Activated T-helper 2 cell treated with anti-CD3 and anti-CD28 coated beads, Interferon-gamma antibody, Interleukin-2, Interleukin-4, amounts not matched to agents 10 μg/mL and 5 μg/mL and 100 μg/mL, durations not matched to agents 14 hours and 24 hours and 36 hours (primary cell): ENCODE measurements at regions not wholly inside any gene's neighbourhood (a gene's known extent, or its start where the extent isn't known, plus 50 kb on each side); places are given as distances from the start of the nearest gene placed in this dataset.

Experiments used
- DNase-seq: peaks from one replicate; pipeline ENCODE4 v3.0.0; 2021; ENCODE audit warnings: low spot score
- H3K27ac Mint-ChIP-seq: one replicate; pipeline ENCODE4 v1.8.0; 2021; ENCODE audit warnings: mixed read lengths
- H3K27me3 Mint-ChIP-seq: one replicate; pipeline ENCODE4 v1.8.0; 2021; ENCODE audit warnings: low read depth, mixed read lengths
- H3K36me3 Mint-ChIP-seq: one replicate; pipeline ENCODE4 v1.8.0; 2021; ENCODE audit warnings: low read depth, mixed read lengths
- H3K4me1 Mint-ChIP-seq: one replicate; pipeline ENCODE4 v1.8.0; 2021; ENCODE audit warnings: low read depth, mixed read lengths
- H3K4me3 Mint-ChIP-seq: one replicate; pipeline ENCODE4 v1.8.0; 2021; ENCODE audit warnings: low read depth, mild to moderate bottlenecking, moderate library complexity, mixed read lengths
- H3K9me3 Mint-ChIP-seq: one replicate; pipeline ENCODE4 v1.8.0; 2021; ENCODE audit warnings: mixed read lengths
- intact Hi-C: fragments of 100-400 bp; cut with micrococcal nuclease; formaldehyde crosslinking; loops from one replicate; pipeline ENCODE4 v1.15.1; 2023

GRCh38 chr9:11755951-11756350, 937.2 kb upstream of the TYRP1 start:
- DNase-seq: no peak
- H3K27ac Mint-ChIP-seq: no peak overlapping the region
- H3K36me3 Mint-ChIP-seq: no peaks in the 10 kb centered on the region
- intact Hi-C loops: no loop called here
- no peaks in the 10 kb centered on the region for H3K27me3 Mint-ChIP-seq
- no peak overlapping the region for H3K4me3 Mint-ChIP-seq
- H3K4me1 Mint-ChIP-seq: no peaks in the 10 kb centered on the region
- H3K9me3 Mint-ChIP-seq: peaks cover 38% of the 10 kb centered on the region

DNA sequence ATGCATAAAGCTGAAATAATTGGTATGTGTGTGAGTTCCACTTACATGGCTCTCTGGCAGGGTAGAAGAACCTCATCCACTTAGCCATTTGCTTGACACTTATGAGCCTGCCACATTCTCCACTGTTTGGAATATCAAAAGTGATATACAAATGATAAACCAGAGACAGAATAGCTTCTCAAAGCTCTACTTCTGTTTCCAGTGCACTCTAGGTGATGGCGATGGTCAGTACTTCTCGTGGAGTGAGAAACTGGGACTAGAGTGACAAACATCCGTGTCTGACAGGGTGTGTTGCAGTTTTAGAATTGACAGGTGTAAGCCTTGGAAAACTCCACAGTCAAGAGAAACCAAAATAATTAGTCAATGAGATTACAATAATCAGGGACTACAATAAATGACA, 935.8 kb upstream of the TYRP1 start:
- peaks cover 31% of the 10 kb centered on the region for H3K9me3 Mint-ChIP-seq
- no peak for DNase-seq
- H3K4me3 Mint-ChIP-seq: no peak overlapping the region
- H3K27ac Mint-ChIP-seq: no peak overlapping the region
- H3K4me1 Mint-ChIP-seq: no peaks in the 10 kb centered on the region
- H3K36me3 Mint-ChIP-seq: no peaks in the 10 kb centered on the region
- intact Hi-C loops: no loop called here
- no peaks in the 10 kb centered on the region for H3K27me3 Mint-ChIP-seq

DNA sequence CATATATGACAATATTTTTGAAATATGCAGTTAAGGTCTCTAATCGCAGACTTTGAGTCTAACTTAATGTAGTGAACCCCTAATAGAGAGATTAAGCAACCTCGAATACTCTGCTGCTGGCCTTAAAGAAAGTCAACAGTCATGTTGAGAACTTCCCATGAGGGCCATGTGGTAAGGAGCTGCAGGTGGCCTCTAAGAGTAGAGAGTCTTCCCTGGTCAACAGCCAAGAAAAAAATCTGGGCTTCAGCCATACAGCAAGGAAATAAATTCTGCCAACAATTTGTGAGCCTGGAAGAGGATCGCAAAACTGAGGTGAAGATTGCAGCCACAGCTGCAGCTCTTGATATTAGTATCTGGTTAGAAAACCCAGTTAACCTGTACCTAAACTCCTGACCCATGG, 935.2 kb upstream of the TYRP1 start:
- no peaks in the 10 kb centered on the region for H3K4me1 Mint-ChIP-seq
- H3K27me3 Mint-ChIP-seq: no peaks in the 10 kb centered on the region
- no peak overlapping the region for H3K27ac Mint-ChIP-seq
- DNase-seq: no peak
- H3K36me3 Mint-ChIP-seq: no peaks in the 10 kb centered on the region
- H3K4me3 Mint-ChIP-seq: no peak overlapping the region
- peaks cover 32% of the 10 kb centered on the region for H3K9me3 Mint-ChIP-seq
- intact Hi-C loops: no loop called here

GRCh38 chr9:11779971-11780370, 913.2 kb upstream of the TYRP1 start:
- H3K4me3 Mint-ChIP-seq: no peak overlapping the region
- H3K4me1 Mint-ChIP-seq: no peaks in the 10 kb centered on the region
- no peaks in the 10 kb centered on the region for H3K27me3 Mint-ChIP-seq
- no peak overlapping the region for H3K27ac Mint-ChIP-seq
- intact Hi-C loops: no loop called here
- no peaks in the 10 kb centered on the region for H3K36me3 Mint-ChIP-seq
- H3K9me3 Mint-ChIP-seq: peaks cover 43% of the 10 kb centered on the region
- no peak for DNase-seq

- Mint-ChIP-seq H3K4me3 (no peak overlapping the region), H3K36me3 (no peaks in the 10 kb centered on the region), H3K27ac (no peak overlapping the region), H3K27me3 (no peaks in the 10 kb centered on the region), H3K9me3 (peaks cover 33% of the 10 kb centered on the region), H3K4me1 (no peaks in the 10 kb centered on the region)
- intact Hi-C loops: no loop called here
- no peak for DNase-seq
Observed at GRCh38 chr9:11792870-11793269, 900.3 kb upstream of the TYRP1 start.

GRCh38 chr9:11794984-11795383, 898.2 kb upstream of the TYRP1 start:
- intact Hi-C loops: no loop called here
- Mint-ChIP-seq H3K27me3 (no peaks in the 10 kb centered on the region), H3K4me3 (no peak overlapping the region), H3K9me3 (peaks cover 37% of the 10 kb centered on the region), H3K27ac (no peak overlapping the region), H3K36me3 (no peaks in the 10 kb centered on the region), H3K4me1 (no peaks in the 10 kb centered on the region)
- DNase-seq: no peak

- Mint-ChIP-seq H3K9me3 (peaks cover 46% of the 10 kb centered on the region), H3K36me3 (no peaks in the 10 kb centered on the region), H3K27ac (no peak overlapping the region), H3K4me3 (no peak overlapping the region), H3K4me1 (no peaks in the 10 kb centered on the region), H3K27me3 (no peaks in the 10 kb centered on the region)
- no peak for DNase-seq
- intact Hi-C loops: no loop called here
Observed at GRCh38 chr9:11805969-11806368, 887.2 kb upstream of the TYRP1 start.

DNA sequence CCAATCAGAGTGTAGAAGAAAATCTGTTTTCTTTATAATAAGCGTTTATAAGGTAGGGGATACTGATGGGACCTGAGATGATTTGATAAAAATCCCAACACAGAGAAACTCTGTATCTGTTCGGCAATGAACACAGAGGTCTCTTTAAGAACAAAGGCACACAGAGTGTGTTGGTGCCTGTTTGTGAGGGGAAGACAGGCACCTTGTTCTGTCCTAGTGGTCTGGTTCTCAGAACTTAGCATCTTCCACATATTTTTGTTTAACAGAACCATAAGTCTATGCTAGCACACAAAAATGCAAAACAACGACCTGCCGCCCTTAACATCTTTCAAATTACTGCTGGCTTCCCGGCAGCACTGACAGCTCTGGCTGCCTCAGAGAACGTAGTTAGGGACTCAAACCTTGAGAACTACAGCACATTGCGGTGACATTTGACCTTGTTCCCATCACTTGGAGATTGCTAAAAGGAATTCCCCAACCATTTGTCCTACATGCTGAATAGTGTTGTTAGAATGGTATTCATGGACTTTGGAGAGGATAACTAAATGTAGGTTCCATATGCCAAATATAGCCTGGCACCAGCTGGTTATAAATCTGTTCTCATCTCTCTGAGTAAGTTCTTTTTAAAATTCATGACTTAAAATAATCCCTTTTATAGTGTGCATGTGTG, 871.7 kb upstream of the TYRP1 start:
- Mint-ChIP-seq H3K4me3 (no peak overlapping the region), H3K4me1 (no peaks in the 10 kb centered on the region), H3K36me3 (no peaks in the 10 kb centered on the region), H3K27ac (no peak overlapping the region), H3K27me3 (no peaks in the 10 kb centered on the region), H3K9me3 (peaks cover 47% of the 10 kb centered on the region)
- DNase-seq: no peak
- intact Hi-C loops: no loop called here

DNA sequence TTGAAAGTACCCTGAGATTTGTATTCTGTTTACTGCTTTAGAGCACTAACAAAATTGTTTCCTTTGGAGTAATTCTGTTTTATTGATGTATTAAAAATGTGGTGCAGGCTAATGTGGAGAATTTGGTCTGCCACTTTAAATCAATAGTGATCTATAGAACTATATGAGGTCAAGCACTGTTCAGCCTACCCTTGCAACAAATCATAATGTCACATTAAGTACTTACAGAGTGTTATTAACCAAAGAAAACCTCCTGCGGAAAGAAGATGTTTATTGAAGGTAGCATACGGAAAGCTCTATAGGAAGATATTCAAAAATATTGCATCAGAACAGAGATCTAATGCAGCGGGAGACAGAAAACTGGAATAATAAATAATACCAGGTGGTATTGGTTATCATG, 865.0 kb upstream of the TYRP1 start:
- Mint-ChIP-seq H3K4me1 (no peaks in the 10 kb centered on the region), H3K4me3 (no peak overlapping the region), H3K27ac (no peak overlapping the region), H3K36me3 (no peaks in the 10 kb centered on the region), H3K27me3 (no peaks in the 10 kb centered on the region), H3K9me3 (peaks cover 55% of the 10 kb centered on the region)
- no peak for DNase-seq
- intact Hi-C loops: no loop called here

DNA sequence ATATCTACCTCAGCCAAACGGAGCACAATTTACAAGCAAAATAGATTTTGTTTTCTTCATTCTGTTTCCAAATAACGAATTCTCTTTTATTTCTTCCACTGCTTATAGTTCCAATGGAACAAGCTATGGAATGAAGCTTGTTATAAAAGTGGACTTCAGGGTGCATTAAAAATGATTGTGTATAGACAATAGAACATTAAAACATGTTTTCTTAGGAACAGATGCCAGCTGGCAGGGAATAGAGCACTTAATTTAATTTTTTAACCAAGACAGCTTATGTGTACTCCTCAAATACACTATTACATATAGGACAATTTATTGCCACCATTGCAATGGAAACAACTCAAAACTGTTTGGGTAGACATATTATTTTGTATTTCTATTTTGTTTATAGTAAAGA, 860.1 kb upstream of the TYRP1 start:
- H3K27me3 Mint-ChIP-seq: no peaks in the 10 kb centered on the region

GRCh38 chr9:11868795-11869194, 824.4 kb upstream of the TYRP1 start:
- Mint-ChIP-seq H3K27ac (no peak overlapping the region), H3K36me3 (no peaks in the 10 kb centered on the region), H3K9me3 (peaks cover 30% of the 10 kb centered on the region), H3K4me3 (no peak overlapping the region), H3K27me3 (no peaks in the 10 kb centered on the region), H3K4me1 (no peaks in the 10 kb centered on the region)
- DNase-seq: no peak
- intact Hi-C loops: no loop called here

More for the DNA sequence above, 860.1 kb upstream of the TYRP1 start:
- H3K4me3 Mint-ChIP-seq: no peak overlapping the region
- H3K9me3 Mint-ChIP-seq: peaks cover 59% of the 10 kb centered on the region
- no peaks in the 10 kb centered on the region for H3K36me3 Mint-ChIP-seq
- no peaks in the 10 kb centered on the region for H3K4me1 Mint-ChIP-seq
- H3K27ac Mint-ChIP-seq: no peak overlapping the region
- intact Hi-C loops: no loop called here
- DNase-seq: no peak

DNA sequence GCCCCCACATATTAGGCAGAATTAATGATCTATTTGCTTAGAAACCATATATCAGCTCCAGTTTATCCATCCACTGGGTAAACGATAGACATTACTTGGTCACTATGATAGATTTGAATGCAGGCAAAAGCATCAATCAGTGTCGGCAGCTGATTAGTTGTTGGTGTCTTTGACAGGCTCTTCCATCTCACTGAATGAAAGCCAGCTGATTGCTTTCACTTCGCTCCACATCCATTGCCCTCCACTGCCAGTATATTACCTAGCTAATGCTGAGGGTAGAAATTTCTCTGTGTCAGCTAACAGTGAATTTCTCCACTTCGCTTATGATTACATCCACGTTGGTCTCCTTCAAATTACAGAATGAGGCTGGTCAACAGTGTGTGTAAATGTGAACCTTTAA, 821.3 kb upstream of the TYRP1 start:
- no peak for DNase-seq
- H3K9me3 Mint-ChIP-seq: peaks cover 38% of the 10 kb centered on the region
- H3K27me3 Mint-ChIP-seq: no peaks in the 10 kb centered on the region
- no peak overlapping the region for H3K4me3 Mint-ChIP-seq
- H3K36me3 Mint-ChIP-seq: no peaks in the 10 kb centered on the region
- no peak overlapping the region for H3K27ac Mint-ChIP-seq
- no peaks in the 10 kb centered on the region for H3K4me1 Mint-ChIP-seq
- intact Hi-C loops: no loop called here

GRCh38 chr9:11872471-11872870, 820.7 kb upstream of the TYRP1 start:
- no peak for DNase-seq
- peaks cover 38% of the 10 kb centered on the region for H3K9me3 Mint-ChIP-seq
- H3K4me1 Mint-ChIP-seq: no peaks in the 10 kb centered on the region
- no peaks in the 10 kb centered on the region for H3K36me3 Mint-ChIP-seq
- H3K27me3 Mint-ChIP-seq: no peaks in the 10 kb centered on the region
- H3K27ac Mint-ChIP-seq: no peak overlapping the region
- no peak overlapping the region for H3K4me3 Mint-ChIP-seq
- intact Hi-C loops: no loop called here

DNA sequence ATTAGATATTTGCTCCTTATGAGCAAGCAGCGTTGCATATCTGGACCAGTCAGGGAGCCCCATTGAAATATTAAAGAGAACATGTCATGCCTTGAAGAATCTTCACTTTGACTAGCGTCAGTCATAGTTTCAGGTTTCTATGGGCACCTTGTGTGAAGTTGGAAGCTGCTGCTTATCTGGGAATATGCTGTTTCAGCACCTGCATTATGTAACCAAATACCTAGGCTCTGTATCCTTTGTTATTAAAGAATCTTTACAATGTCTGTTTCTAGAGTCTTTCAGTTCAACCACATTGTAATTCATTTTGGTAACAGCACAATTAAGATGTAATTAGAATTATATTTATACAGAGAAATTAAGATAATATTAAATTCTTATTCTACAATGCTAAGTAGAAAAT, 818.8 kb upstream of the TYRP1 start:
- Mint-ChIP-seq H3K27ac (no peak overlapping the region), H3K4me1 (no peaks in the 10 kb centered on the region), H3K4me3 (no peak overlapping the region), H3K27me3 (no peaks in the 10 kb centered on the region), H3K36me3 (no peaks in the 10 kb centered on the region), H3K9me3 (peaks cover 26% of the 10 kb centered on the region)
- DNase-seq: no peak
- intact Hi-C loops: no loop called here
